ENCODE measurements at regions not wholly inside any gene's neighbourhood (a gene's known extent, or its start where the extent isn't known, plus 50 kb on each side); places are given as distances from the start of the nearest gene placed in this dataset.
"Not testable (repeated sequence)": the region's sequence is repeated elsewhere in the genome, so short reads cannot be mapped to it uniquely, and the experiment has no call there.

DNA sequence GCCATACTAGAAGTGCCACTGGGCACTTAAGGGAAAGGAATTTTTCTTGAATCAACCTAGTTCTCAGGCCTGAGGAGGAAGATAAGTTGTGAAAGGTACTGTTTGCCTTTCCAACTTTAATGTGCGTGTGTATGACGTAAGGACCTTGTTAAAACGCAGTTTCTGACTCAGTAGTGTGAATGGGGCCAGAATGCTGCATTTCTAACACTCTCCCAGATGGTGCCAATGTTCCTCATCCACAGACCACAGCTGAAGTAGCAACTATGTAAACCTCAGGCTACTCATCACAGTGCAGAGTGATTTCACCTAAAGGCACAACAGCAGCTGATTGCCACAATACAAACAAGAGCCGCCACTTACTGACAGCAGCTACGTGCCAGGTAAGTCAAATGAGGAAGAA is 103.6 kb downstream of the OTOL1 start:
- no peak for DNase-seq (ENCODE audit: low read depth)

DNA sequence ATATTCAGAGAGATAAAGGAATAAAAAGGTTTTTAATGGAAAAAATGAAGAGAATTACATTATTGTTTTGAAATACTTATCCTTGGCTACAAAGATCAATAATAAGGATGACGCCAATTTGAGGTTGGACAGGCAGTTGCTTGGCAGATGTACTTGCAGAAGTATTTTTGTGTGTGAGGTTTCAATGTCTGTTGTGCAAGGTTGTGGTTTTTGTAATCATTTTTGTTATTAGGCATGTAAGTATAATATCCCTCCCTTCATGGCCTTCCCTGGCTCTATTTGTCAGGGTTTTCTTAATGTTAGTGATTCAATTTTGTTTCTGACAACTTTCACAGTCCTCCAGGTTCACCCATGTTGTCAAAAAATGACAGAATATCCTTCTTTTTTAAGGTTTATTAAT is 105.9 kb downstream of the OTOL1 start:
- no peak for DNase-seq (ENCODE audit: low read depth)

DNA sequence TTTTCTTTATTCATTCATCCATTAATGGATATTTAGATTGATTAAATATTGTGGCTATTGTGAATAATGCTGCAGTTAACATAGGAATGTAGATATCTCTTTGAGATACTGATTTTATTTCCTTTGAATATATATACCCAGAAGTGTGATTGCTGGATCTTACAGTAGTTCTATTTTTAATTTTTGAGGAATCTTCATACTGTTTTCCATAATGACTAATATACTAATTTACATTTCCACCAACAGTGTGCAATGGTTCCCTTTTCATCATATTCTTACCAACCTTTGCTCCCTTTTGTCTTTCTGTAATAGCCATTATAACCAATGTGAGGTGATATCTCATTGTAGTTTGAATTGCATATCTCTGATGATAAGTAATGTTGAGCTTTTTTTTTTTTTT is 106.3 kb downstream of the OTOL1 start:
- DNase-seq (ENCODE audit: low read depth), result no peak

DNA sequence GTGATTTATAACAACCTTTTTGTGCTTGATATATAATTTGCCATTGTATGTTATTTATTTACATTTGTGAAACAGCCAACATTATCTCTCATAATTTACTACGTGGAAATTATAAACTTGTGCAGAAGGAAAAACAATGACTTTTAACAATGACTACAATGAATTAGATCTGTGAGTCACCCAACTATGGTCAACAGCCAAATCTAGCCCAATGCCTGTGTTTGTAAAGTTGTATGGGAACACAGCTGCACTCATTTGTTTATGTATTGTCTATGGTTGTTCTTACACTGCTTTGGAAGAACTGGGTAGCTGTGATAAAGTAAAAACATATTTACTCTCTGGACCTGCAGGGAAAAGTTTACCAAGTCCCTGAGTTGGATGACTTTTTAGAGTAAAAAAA is 110.4 kb downstream of the OTOL1 start:
- no peak for DNase-seq (ENCODE audit: low read depth)

DNA sequence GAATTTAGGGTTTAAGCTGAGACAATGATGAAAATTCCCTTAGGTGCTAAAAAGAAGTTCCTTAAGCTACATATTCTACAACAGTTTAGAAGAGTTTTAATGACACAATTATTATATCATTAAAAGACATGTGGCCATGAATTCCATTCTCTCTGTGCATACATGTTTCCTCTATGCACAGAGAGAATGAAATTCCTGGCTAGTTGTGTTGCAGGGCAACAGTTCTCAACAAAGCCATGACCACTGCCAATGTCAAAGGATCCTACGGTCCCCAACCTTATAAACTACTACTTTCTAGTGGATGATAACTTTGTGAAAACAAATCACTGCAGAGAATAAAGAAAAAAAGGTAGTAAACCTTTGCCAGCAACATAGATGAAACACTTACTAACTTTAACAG is 122.7 kb downstream of the OTOL1 start:
- no peak for DNase-seq (ENCODE audit: low read depth)

DNA sequence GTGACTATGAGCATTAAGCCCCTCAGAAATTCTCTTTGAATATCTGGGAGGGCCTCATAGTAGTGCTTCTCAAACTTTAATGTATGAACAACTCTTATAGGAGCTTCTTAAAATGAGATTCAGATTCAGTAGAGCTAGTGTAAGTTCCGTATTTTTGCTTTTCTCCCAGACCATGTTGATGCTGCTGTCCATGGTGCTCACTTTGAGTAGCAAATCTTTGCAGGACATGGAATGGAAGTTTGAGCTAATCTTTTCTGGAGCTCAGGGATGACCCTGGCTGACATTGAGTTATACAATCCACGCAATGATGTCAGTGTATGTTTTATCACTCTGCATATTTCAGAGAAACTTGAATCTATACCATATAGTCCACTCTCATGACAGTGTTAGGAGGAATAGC is 134.2 kb downstream of the OTOL1 start:
- no peak for DNase-seq (ENCODE audit: low read depth)

DNA sequence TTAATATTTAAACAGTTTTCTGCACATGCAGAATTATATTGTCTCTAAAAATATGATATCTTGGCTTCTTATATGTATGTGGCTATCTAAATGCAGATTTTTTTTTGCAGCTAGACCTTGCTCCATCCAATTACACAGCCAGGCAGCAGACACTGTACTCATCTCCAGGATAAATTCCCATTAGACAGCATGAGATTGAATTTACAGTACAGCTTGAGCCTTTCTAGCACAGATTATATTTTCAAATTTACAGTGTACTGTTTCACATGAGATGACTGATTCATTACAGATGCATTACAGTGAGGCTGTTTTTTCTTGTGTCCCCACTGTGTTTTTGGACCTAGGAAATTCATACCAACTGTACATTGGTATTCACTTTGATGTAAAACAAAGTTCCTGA is 134.9 kb downstream of the OTOL1 start:
- DNase-seq (ENCODE audit: low read depth), result no peak

DNA sequence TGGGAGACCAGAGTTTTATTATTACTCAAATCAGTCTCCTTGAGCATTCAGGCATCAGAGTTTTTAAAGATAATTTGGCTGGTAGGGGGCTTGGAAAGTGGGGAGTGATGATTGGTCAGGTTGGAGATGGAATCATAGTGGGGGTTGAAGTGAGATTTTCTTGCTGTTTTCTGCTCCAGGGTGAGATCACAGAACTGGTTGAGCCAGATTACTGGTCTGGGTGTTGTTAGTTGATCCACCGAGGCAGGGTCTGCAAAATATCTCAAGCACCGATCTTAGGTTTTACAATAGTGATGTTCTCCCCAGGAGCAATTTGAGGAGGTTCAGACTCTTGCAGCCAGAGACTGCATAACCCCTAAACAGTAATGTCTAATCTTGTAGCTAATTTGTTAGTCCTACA is 141.0 kb downstream of the OTOL1 start:
- no peak for DNase-seq (ENCODE audit: low read depth)

DNA sequence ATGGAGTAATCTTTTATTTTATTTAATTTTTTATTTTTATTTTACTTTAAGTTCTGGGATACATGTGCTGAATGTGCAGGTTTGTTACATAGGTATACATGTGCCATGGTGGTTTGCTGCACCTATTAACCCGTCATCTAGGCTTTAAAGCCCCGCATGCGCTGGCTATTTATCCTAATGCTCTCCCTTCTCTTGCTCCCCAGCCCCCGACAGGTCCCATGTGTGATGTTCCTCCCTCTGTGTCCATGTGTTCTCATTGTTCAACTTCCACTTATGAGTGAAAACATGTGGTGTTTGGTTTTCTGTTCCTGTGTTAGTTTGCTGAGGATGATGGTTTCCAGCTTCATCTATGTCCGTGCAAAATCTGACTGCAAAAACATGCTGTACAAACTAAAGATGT is 142.5 kb downstream of the OTOL1 start:
- DNase-seq (ENCODE audit: low read depth), result not testable (repeated sequence)

DNA sequence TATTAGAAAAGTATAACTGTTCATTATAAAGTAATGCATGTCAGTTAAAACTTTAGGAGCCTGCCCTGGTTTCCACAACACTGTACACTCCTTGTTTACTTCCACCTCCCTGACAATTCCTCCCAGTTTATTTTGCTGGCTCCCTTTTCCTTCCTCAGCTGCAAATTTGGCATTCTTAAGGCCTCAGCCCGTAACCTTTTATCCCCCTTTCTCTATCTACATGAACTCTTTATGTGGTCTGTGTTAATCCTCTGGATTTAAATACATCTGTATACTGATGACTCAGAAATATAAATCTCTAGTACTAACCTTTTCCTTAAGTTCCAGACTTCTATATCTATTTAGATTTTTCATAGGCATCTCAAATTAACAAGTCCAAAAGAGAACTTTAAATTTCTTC is 143.6 kb downstream of the OTOL1 start:
- no peak for DNase-seq (ENCODE audit: low read depth)

DNA sequence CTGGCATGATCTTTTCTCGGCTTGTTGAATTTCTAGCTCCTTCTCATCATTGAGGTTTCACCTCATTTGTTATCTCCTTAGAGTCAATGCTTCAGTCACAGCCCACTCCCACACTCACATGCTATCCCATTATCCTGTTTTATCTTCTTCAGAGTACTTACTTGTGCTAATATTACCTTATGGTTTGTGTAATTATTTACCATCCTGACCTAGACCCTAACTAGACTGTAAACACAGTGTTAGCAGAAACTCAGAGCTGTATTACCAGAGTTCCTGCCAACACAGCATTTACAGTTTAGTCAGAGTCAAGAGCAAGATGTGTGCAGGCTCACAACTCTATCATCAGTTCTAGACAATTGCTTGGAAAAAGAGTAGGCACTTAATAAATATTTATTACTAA is 144.7 kb downstream of the OTOL1 start:
- no peak for DNase-seq (ENCODE audit: low read depth)

DNA sequence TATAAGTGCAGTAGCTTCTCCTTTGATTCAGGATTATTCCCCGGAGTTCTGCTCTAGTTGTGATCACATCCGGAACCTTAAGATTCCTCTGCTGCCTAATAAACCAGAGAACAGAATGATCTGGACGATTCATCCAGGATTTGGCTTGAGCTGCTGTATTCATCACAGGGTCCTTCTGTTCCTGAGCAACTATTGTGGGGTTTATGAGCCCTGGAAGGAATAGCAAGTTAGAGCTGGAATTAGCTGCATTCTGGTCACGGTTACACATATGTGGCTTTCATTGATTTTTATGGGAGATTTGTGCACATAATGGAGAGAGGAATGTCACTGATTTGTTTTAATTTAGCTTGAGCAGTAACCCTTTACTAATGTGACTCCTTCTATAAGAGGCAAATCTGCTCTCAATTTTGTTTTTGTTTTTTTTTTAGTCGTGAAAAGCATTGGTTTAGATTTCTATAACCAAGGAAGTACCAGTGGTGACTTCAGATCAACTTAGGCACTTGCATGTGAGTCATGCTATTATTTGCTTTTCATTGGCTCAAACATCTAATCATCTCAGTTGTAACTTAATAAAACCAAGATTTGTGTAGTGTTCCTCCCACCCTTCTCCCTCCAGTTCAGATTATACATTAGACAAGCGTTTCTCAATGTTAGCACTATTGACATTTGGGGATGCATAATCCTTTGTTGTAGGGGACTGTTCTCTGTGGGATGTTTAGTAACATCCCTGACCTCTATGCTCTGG is 148.5 kb downstream of the OTOL1 start:
- peak; percentile 36 for DNase-seq (ENCODE audit: low read depth)

DNA sequence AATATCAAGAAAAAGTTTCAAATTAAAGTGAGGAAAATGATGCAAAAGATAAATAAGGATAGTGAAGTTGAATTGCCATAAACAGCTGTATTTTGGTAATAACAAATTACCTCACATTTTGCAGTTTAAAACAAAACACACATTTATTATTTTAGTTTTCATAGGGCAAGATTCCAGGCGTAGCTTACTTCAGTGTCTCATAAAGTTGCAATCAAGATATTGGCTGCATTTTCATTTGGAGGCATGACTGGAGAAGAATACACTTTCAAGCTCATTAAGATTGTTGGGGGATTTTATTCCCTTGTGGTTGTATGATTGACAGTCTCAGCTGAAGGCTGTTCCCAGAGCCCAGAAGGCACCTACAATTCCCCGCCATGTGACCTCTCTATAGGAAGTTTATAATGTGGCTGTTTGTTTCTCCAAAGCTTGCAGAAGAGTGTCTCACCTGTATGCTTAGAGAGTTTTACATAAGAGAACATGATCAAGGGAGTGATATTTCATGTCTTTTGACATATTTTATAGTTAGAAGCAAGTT is 151.4 kb downstream of the OTOL1 start:
- DNase-seq (ENCODE audit: low read depth), result no peak

DNA sequence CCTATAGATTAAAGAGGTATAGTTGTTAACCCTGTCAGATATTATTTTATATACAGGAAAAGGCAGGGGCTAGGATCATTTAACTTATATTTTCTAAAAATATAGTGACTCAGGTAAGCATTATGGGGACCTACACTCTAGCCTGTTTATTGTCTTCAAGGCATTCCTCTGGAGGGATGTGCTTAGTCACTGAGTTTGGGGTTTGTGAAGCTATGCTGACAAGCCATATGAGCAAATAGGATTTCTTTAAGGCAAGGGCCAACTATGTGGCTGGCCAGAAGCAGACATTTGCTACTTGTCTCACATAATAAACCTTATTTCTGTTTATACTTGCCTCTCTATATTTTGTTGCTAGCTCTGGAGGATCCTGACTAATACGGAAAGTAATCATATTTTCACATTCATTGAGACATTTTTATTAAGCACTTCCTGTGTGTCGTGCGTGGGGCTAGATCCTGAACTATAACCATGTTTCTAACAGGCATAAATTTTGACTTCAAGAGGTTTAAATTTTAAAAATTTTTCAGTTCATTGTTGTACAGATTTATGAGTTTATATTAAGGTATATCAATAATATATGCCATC is 153.4 kb downstream of the OTOL1 start:
- no peak for DNase-seq (ENCODE audit: low read depth)

DNA sequence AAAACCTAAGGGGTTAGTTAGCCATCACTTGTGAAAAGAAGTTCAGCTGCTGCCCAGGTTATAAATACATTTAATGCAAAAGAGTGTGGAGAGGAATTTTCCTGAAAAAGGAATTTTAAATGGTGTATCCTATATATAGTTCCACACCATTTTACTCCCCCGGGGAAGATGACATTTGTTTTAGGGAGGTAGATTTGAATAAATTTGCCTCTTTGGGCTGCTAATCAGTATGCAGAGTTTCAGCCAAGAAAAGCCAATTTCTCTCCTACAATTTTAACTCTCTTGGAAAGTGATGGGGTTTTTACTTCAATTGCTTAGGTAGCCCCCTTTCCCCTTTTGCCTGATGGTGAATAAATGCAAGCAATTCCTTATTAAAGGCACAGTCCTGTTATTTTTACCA is 161.2 kb downstream of the OTOL1 start:
- DNase-seq (ENCODE audit: low read depth), result no peak

DNA sequence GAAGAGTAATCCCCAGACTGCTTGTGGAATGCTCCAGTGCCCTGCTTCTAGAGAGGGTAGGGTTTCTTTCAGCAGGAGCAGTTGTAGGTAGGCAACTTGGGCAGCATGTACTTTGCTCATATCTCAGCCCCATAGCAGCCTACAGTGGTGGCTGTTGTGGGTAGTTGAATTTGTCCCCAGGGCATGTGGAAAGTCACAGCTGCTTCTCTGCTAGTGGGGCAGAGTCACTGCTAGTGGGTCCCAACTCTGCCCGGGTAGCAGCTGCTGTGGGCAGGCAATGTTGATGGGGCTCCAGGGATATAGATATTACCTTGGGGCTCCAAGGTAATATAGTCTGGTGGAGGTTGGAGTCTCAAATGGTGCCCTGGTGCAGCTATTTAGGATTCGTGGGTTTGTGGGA is 174.5 kb downstream of the OTOL1 start:
- no peak for DNase-seq (ENCODE audit: low read depth)

DNA sequence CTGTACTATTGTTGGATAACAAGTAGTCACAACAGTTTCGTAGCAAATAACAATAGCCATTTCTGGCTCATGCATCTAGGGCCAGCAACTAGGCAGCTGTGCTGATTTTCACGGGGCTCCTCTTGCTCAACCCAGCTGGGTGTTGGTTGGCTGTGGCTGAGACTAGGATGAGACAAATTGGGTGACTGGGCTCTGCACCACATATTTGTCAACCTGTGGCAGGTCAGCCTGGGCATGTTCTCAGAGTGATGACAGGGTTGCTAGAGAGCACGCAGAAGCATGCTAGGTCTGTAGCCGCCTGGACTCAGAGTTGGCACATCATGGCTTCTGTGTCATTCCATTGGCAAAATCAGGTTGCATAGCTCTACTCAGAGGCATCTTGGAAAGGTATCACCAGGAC is 175.9 kb downstream of the OTOL1 start:
- DNase-seq (ENCODE audit: low read depth), result no peak

DNA sequence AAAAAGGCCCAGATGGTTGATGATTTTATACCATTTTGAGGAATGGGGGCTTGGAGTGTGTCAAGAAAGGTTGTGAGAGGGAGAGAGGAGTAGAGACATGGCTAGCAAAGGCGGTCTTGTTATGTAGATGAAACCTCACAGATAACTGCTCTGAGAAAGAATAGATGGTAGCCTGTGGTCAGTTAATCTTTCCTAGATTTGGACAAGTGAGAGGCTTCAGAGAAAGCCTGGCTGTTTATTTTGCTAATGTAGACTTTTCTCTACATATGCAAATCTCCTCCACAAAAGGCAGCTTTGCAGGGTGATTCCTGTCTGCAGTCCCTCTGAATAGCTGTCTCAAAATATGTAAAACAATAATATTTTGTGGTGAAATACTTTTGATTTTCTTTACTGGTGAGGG is 177.3 kb downstream of the OTOL1 start:
- no peak for DNase-seq (ENCODE audit: low read depth)

DNA sequence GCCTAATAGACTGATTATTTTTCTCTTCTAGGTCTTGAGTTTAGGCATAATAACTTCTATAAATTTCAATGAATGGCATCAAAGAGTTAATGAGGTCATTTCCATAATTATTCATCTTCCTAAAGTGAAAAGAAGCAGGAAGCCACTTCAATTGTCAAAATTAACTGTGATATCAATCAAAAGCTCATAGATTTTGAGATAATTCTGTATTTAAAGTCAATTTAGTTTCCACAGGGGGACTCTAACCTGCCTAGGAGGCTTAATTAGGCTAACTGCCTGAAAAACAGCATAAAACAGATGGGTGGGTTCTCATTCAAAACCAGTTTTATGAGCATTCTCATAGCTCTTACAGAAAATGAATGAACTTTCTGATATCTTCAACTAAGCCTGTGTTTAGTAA is 177.8 kb downstream of the OTOL1 start:
- no peak for DNase-seq (ENCODE audit: low read depth)

DNA sequence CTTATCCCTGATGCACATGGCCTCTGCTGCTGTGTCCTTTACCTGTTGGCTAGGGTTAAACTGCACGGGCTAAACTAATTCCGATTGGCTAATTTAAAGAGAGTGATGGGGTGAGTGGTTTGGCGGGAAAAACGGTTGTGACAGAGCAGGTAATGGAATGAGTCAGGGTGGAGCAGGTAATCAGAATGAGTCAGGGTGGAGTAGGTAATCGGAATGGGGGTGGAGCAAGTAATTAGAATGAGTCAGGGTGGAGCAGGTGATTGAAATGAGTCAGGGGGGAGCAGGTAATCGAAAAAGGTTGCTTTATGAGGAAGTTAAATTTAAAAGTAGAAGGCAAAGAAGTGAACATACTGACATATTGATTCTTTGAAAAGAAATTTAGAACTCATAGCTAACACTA is 185.2 kb downstream of the OTOL1 start:
- DNase-seq (ENCODE audit: low read depth), result not testable (repeated sequence)

DNA sequence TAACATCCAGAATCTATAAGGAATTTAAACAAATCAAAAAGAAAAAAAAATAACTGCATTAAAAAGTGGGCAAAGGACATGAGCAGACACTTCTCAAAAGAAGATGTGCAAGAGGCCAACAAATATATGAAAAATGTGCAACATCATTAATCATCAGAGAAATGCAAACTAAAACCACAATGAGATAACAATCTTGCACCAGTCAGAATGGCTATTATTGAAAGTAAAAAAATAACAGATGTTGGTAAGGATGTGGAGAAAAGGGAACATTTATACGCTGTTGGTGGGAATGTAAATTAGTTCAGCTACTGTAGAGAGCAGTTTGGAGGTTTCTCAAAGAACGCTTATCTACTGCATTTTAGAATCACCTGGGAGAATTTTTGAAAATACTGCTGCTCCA is 186.1 kb downstream of the OTOL1 start:
- DNase-seq (ENCODE audit: low read depth), result no peak

DNA sequence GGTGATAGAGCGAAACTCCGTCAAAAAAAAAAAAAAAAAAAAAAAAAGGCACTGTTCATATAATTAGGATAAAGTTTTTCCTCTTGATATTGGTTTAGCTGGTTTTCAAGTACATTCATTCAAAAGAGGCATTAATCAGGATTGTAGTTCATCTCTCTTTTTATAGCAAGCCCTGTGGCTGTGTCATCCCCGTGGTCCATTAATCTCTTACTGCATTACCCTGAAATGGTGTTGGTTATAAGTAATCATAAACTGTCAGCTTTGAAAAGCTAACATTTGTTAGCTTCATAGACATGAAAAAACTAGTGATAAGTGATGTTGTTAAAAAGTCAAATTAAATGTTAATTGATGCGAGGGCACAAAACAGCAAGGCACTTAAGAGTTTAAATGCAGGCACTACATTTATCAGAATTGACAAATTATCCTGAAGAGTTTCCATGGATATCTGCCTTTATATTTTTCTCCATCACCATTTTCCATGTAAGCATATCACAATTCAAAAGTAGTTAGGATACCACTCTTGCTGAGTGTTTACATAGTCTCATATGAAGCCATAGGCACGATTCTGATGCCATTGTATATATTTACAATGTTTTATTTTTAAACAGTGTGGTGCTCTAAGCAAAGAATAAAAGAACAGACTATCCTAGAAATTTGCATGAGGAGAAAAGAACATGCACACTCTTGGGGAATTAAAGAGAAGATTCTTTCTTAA is 193.1 kb downstream of the OTOL1 start:
- no peak for DNase-seq (ENCODE audit: low read depth)

DNA sequence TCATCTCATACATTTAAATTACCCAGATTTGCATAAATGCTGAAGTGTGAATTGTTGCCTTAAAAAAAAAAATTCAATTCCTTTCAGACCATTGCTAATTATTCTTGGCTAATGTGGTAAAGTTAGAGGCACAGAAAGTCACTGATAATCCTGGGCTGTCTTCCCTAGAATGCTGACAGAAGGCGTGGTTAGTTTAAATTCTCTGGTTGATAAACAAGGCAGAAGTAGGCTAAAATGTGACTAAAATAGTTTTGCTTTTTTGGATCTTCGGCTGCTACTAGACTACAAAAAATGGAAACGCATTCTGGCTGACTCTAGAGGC is 193.7 kb downstream of the OTOL1 start:
- DNase-seq (ENCODE audit: low read depth), result no peak

Data from forelimb muscle (tissue), 1 donor.